Frontal cortex (tissue), 3 donors: ENCODE measurements at regions not wholly inside any gene's neighbourhood (a gene's known extent, or its start where the extent isn't known, plus 50 kb on each side); places are given as distances from the start of the nearest gene placed in this dataset.

Experiments used
- DNase-seq, 2 donors: peaks; one replicate each; pipeline ENCODE4 v3.0.0; 2012; ENCODE audit warnings: low spot score in 2 of 2
- FAIRE-seq: peaks from 2 replicates; lab custom pipeline; 2012; peaks lifted over from hg19 to GRCh38; lab: Jason Lieb, UNC
- donor health status: control.
- donor health status: control.
- donor health status: control.

- no peak for DNase-seq
- no peak for FAIRE-seq
Measured at GRCh38 chr16:86663685-86664521, 85.6 kb downstream of the FOXL1 start.

DNA sequence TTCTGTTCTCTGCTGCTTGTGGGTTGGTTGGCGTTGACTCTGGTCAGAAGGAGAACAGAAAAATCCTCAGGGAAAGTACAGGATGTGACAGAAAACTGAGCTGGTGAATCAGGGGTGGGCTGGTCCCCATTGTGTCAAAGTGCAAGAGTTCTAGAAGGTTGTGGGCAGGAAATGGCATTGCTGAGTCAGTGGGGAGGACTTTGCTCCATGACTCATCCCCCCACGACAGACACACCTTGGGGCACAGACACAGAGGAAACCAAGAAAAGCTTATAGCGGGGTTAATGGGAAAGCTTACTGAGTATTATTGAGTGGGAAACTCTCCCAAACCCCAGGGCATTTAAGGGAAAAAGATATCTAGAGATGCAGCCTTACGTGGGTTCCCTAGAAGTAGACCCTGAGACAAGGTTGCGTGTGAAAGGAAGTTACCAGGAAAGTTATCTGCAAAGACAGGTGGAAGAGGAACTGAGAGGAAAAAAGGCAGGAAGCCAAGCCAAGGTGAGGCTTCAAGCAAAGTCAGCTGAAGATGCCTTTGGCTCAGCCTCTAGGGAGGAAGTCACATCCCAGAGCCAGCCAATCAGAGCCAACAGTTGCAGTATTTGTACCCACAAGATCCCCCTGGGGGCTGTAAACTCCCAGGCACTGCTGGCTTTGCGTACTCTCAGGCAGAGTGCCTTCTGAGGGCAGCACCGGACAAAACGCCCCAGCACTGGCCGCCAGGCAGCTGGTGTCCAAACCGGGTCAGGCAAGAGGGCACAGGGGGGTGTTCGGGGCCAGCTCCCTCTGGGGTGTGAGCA, 86.4 kb downstream of the FOXL1 start:
- FAIRE-seq (no peak), DNase-seq (no peak)

DNA sequence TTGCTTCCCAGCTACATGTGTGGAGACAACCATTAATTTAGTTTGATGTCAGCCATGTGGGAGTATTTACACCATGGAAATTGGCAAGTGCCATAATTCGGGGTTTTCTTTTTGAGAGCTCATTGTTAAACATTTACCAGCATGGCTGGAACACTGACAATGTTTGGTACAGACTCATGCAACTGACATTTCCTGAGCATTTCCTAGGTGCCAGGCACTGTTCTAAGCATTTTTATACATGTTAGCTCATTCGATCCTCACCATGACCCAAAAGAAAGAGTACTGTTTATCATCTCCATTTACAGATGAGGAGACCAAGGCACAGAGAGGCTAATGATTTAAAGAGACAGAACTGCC, 86.9 kb downstream of the FOXL1 start:
- FAIRE-seq (no peak), DNase-seq (no peak)

- DNase-seq (no peak), FAIRE-seq (no peak)
Measured at GRCh38 chr16:86665929-86666328, 87.6 kb downstream of the FOXL1 start.

DNA sequence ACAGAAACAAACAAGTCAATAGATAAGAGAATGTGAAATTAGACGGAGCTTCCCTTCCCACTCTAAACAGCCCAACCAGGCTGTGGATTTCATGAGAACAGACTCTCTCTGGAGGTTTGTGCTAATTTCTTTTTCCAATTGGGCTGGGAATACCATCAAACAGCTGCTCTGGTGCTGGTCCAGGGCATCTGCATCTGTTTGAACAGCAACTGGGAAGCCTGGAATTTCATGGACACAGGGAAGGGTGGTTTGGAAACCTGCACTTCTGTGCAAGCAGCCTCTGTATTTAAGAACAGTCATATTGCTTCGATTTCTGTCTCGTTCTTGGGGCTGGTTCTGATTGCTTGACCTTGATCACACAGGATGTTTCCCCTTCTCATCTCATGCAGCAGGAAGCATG, 88.7 kb downstream of the FOXL1 start:
- no peak for FAIRE-seq
- DNase-seq = no peak

GRCh38 chr16:86668136-86668910, 90.0 kb downstream of the FOXL1 start:
- DNase-seq (no peak), FAIRE-seq (no peak)

GRCh38 chr16:86669285-86669805, 91.0 kb downstream of the FOXL1 start:
- DNase-seq (no peak), FAIRE-seq (no peak)

- no peak for DNase-seq
- no peak for FAIRE-seq
Measured at GRCh38 chr16:86669937-86670749, 91.8 kb downstream of the FOXL1 start.

DNA sequence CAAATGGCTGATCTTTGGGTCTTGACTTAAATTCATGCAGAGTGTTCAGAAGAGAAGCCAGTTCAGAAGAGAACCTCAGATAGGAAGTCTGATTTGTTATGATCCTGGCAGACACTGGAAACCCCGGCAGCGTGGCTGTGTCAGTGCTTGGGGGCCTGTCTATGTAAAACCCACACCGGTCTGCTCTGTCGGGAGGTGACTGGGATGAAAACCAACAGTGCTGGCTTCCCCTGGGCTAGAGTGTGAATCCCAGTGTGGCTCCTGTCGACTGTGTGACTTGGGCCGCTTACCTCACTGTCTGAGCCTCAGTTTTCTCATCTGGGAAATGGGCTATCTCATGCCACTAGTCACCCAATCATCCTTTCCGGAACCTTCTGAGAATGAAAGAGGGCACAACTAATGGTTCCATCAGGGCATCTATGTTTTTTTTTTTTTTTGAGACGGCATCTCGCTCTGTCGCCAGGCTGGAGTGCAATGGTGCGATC, 92.4 kb downstream of the FOXL1 start:
- FAIRE-seq = no peak
- DNase-seq = no peak

DNA sequence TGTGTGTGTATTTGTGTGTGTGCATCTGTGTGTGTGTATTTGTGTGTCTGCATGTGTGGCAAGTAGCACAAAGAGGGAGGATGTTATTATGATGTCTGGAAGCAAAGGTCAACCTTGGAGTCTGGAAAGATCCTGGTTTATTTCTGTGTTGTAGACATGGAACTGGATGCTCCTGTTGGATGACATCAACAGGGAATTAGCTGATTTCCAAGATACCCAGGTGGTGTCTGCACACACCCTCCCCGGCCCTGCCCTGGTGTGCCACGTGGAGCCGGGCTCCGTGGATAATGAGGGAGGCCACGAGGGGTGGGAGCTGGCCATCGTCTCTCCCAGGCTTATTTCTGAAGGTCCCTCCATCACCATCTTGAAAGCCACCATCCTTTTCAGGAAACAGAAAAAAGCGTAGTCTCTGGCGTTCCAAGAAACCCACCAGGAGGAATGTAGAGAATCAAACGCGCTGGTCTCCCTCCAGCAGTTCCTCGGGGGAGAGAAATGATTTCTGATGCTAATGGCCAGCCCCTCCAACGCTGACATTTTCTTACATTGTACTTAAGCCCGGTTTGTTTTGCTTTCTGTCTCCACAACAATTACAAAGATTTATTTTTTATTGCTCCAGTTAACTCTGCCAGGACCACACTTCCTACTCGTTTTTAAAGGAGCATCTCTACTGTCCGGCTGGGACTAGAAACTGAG, 93.3 kb downstream of the FOXL1 start:
- FAIRE-seq = no peak

GRCh38 chr16:86672179-86672863, 94.0 kb downstream of the FOXL1 start:
- no peak for FAIRE-seq
- DNase-seq = no peak

More for the DNA sequence above, 93.3 kb downstream of the FOXL1 start:
- no peak for DNase-seq

DNA sequence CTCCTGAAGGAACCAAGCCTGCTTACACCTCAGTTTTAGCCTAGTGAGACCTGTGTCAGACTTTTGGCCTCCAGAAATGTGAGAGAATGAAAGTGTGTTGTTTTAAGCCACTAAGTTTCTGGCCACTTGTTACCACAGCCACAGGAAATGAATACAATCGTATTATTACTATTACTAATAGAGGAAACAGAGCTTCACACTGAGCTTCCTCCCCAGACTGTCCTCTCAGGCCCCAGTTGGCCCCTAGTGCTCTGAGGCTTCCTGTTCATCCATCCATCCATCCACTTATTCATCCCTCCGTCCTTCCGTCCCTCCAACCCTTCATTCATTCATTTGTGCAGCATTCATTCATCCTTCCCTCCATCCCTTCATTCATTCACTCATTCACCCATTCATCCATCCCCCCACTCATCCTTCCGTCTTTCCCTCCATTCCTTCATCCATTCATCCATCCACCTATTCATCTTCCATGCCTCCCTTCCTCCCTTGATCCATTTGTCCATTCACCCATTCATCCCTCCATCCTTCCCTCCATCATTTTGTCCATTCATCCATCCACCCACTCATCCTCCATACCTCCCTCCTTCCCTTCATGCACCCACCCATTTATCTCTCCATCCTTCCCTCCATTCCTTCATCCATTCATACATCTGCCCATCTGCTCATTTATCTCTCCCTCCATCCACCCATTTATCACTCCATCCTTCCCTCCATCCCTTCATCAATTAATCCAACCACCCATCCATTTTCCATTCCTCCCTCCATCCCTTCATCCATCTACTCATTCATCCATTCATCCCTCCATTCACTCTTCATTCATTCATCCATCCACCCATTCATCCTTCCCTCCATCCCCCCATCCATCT, 95.0 kb downstream of the FOXL1 start:
- FAIRE-seq = no peak
- DNase-seq = no peak

- no peak for FAIRE-seq
- no peak for DNase-seq
Measured at GRCh38 chr16:86673956-86674453, 95.7 kb downstream of the FOXL1 start.

DNA sequence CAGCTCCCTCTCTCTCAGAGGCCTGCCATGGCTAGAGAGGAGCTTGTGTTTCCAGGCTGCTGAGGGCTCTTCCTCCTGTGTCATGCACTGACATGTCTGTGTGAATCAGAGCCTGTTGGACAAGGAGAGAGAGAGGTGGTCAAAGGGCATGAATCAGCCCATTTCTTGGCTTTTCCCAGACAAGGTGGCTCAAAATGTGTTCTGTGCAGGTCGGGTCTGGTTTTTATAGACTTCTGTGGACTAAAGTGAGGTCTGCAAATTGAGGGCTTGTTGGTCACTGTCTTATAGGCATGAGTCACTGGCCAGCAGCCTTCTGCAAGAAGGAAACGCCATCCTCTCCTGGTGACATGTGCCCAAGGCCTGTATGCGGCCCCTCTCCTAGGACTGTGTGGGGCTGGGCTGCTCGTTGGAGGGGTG, 97.9 kb downstream of the FOXL1 start:
- FAIRE-seq (no peak), DNase-seq (no peak)

- FAIRE-seq = no peak
- DNase-seq = no peak
Measured at GRCh38 chr16:86679490-86679889, 101.1 kb downstream of the FOXL1 start.

DNA sequence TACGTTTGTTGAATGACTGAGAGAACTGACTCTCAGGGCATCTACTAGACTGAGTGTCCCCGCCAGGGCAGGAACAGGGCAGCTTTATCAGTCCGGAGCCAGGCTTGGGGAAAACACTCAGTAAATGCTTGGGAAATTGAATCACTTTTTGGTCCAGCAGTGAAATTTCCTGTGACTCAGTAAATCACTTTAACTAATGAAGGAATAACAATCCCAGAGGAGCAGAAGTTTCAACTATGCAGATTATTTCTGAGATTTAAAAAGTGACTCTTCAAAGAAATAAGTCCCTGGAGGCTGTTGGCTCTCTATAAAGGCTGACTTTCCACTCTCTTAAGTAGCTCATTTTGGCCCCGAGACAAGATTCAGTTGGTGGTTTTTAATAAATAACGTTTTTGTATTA, 101.8 kb downstream of the FOXL1 start:
- no peak for DNase-seq
- FAIRE-seq = no peak

- DNase-seq (no peak), FAIRE-seq (no peak)
Measured at GRCh38 chr16:86680661-86681030, 102.3 kb downstream of the FOXL1 start.
